SK-N-SH treated with all-trans-retinoic acid at 6 μM for 48 hours (cell line): ENCODE measurements at regions not wholly inside any gene's neighbourhood (a gene's known extent, or its start where the extent isn't known, plus 50 kb on each side); places are given as distances from the start of the nearest gene placed in this dataset.

Source experiments
- ATAC-seq: fragments of 200-7000 bp; cut with Tn5 transposase; 3 replicates; pipeline ENCODE4 v1.9.1; 2020; ENCODE audit warnings: mild to moderate bottlenecking, moderate library complexity
- ARNTL ChIP-seq: fragments of 450-650 bp; formaldehyde crosslinking; IDR thresholded peaks from 2 replicates; pipeline ENCODE4 v1.5.0; 2020; ENCODE audit warnings: low read depth, mild to moderate bottlenecking, moderate library complexity, borderline replicate concordance
- BACH2 ChIP-seq: fragments of 250-450 bp; sonication (Bioruptor Pico); IDR thresholded peaks from 2 replicates; pipeline ENCODE4 v1.9.0; 2021; ENCODE audit warnings: mild to moderate bottlenecking, borderline replicate concordance
- CSDC2 ChIP-seq: fragments of 250-450 bp; sonication (Bioruptor Pico); IDR thresholded peaks from 2 replicates; pipeline ENCODE4 v1.5.0; 2020; ENCODE audit warnings: mild to moderate bottlenecking, moderate library complexity
- GLIS3 ChIP-seq: fragments of 250-450 bp; sonication (Bioruptor Pico); IDR thresholded peaks from 2 replicates; pipeline ENCODE4 v1.5.0; 2020; ENCODE audit warnings: mild to moderate bottlenecking, moderate library complexity
- ISL1 ChIP-seq: fragments of 250-450 bp; sonication (Bioruptor Pico); IDR thresholded peaks from 2 replicates; pipeline ENCODE4 v2.1.2; 2022; ENCODE audit warnings: mild to moderate bottlenecking, moderate library complexity
- OSR1 ChIP-seq: fragments of 250-450 bp; sonication (Bioruptor Pico); IDR thresholded peaks from 2 replicates; pipeline ENCODE4 v1.8.0; 2022; ENCODE audit warnings: moderate library complexity, mild to moderate bottlenecking, inconsistent platforms
- PPARA ChIP-seq: fragments of 250-450 bp; sonication (Bioruptor Pico); IDR thresholded peaks from 2 replicates; pipeline ENCODE4 v1.5.0; 2020; ENCODE audit warnings: mild to moderate bottlenecking, borderline replicate concordance
- RARB ChIP-seq: fragments of 250-450 bp; sonication (Bioruptor Pico); IDR thresholded peaks from 2 replicates; pipeline ENCODE4 v1.8.0; 2021; ENCODE audit warnings: mild to moderate bottlenecking, moderate library complexity
- TCF4 ChIP-seq: fragments of 250-450 bp; sonication (Bioruptor Pico); IDR thresholded peaks from 2 replicates; pipeline ENCODE4 v1.8.0; 2021; ENCODE audit warnings: mild to moderate bottlenecking, moderate library complexity, borderline replicate concordance
- TOX ChIP-seq: fragments of 250-450 bp; sonication (Bioruptor Pico); IDR thresholded peaks from 2 replicates; pipeline ENCODE4 v1.8.0; 2021; ENCODE audit warnings: mild to moderate bottlenecking, moderate library complexity, borderline replicate concordance
- ZFP30 ChIP-seq: fragments of 450-650 bp; formaldehyde crosslinking; IDR thresholded peaks from 2 replicates; pipeline ENCODE4 v1.5.0; 2022; ENCODE audit warnings: mild to moderate bottlenecking, moderate library complexity
- ZNF565 ChIP-seq: fragments of 450-650 bp; formaldehyde crosslinking; conservative IDR thresholded peaks from 2 replicates; pipeline ENCODE4 v1.5.0; 2020; ENCODE audit warnings: low read depth, mild to moderate bottlenecking, moderate library complexity
- TF ChIP-seq, protein P1 (sequence below): fragments of 250-450 bp; sonication (Bioruptor Pico); IDR thresholded peaks from 2 replicates; pipeline ENCODE4 v1.8.0; 2020; ENCODE audit warnings: mild to moderate bottlenecking, moderate library complexity, borderline replicate concordance
- TF ChIP-seq, protein P2 (sequence below): fragments of 250-450 bp; sonication (Bioruptor Pico); IDR thresholded peaks from 2 replicates; pipeline ENCODE4 v1.8.0; 2021; ENCODE audit warnings: low read depth, mild to moderate bottlenecking, moderate library complexity, borderline replicate concordance
- TF ChIP-seq, protein P3 (sequence below): fragments of 250-450 bp; sonication (Bioruptor Pico); IDR thresholded peaks from 2 replicates; pipeline ENCODE4 v1.5.1; 2021; ENCODE audit warnings: mild to moderate bottlenecking, moderate library complexity
- TF ChIP-seq, protein P4 (sequence below): fragments of 250-450 bp; sonication (Bioruptor Pico); IDR thresholded peaks from 2 replicates; pipeline ENCODE4 v1.5.0; 2020; ENCODE audit warnings: mild to moderate bottlenecking, moderate library complexity

DNA sequence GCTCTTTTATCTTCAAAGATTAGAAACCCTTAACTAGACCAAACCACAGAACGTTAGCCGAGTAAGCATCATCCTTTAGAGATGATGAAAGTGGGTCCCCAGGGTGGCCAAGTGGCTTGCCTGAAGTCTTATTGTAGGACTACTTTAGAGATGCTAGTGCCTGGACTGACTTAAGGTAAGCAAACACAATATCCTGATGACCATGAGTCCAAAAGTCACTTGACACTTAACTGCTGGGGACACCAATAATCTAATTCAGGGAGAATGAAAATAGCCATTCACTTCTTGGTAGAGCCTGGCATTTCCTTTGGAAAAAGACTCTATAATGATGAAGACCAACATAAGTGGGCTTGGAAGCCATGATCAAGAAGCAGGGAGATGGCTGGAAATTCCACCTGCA is 225.3 kb upstream of the IRF2BP2 start:
- no peak for ATAC-seq
- TF ChIP-seq, protein P1, sequence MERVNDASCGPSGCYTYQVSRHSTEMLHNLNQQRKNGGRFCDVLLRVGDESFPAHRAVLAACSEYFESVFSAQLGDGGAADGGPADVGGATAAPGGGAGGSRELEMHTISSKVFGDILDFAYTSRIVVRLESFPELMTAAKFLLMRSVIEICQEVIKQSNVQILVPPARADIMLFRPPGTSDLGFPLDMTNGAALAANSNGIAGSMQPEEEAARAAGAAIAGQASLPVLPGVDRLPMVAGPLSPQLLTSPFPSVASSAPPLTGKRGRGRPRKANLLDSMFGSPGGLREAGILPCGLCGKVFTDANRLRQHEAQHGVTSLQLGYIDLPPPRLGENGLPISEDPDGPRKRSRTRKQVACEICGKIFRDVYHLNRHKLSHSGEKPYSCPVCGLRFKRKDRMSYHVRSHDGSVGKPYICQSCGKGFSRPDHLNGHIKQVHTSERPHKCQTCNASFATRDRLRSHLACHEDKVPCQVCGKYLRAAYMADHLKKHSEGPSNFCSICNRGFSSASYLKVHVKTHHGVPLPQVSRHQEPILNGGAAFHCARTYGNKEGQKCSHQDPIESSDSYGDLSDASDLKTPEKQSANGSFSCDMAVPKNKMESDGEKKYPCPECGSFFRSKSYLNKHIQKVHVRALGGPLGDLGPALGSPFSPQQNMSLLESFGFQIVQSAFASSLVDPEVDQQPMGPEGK (CRISPR knock-in tag): no peak

DNA sequence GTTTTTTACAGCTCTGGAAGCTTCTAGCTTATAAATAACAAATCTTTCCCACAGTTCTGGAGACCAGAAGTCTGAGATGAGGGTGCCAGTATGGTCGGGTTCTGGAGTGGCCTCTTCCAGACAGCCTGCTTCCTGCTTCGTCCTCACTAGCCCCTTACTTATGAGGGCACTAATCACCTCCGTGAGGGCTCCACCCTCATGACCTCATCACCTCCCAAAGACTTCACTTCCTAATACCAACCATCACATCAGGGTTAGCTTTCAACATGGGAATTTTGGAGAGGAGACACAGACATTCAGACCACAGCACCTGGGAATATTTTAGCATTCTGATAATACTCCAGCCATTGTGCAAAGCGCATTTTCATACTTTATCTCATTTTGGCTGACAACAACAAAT is 223.7 kb upstream of the IRF2BP2 start:
- no peak for TF ChIP-seq ISL1 (CRISPR knock-in tag)
- no peak for TF ChIP-seq GLIS3
- TF ChIP-seq, protein P2, sequence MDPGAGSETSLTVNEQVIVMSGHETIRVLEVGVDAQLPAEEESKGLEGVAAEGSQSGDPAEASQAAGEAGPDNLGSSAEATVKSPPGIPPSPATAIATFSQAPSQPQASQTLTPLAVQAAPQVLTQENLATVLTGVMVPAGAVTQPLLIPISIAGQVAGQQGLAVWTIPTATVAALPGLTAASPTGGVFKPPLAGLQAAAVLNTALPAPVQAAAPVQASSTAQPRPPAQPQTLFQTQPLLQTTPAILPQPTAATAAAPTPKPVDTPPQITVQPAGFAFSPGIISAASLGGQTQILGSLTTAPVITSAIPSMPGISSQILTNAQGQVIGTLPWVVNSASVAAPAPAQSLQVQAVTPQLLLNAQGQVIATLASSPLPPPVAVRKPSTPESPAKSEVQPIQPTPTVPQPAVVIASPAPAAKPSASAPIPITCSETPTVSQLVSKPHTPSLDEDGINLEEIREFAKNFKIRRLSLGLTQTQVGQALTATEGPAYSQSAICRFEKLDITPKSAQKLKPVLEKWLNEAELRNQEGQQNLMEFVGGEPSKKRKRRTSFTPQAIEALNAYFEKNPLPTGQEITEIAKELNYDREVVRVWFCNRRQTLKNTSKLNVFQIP (CRISPR knock-in tag): no peak
- TF ChIP-seq, protein P3, sequence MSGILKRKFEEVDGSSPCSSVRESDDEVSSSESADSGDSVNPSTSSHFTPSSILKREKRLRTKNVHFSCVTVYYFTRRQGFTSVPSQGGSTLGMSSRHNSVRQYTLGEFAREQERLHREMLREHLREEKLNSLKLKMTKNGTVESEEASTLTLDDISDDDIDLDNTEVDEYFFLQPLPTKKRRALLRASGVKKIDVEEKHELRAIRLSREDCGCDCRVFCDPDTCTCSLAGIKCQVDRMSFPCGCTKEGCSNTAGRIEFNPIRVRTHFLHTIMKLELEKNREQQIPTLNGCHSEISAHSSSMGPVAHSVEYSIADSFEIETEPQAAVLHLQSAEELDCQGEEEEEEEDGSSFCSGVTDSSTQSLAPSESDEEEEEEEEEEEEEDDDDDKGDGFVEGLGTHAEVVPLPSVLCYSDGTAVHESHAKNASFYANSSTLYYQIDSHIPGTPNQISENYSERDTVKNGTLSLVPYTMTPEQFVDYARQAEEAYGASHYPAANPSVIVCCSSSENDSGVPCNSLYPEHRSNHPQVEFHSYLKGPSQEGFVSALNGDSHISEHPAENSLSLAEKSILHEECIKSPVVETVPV (CRISPR knock-in tag): no peak
- no peak for TF ChIP-seq CSDC2
- ATAC-seq: no peak

DNA sequence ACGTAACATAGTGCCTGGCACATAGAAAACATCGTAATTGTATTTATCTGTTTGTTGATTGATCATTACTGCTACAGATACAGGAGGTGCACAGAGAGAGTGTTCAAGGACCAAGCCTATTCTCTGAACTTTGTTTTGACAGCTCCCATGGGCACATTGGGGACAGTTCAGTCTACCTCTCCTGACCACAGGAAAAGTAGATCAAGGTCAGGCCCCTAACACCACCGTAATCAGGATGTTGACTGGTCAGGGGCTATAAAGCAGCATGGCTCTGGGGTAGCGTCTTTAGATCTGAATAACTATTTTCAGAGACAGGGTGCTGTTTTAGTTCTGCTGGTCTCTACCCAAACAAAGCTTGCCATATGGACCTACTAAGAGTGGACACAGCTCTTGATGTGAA is 223.1 kb upstream of the IRF2BP2 start:
- TF ChIP-seq PPARA: no peak
- no peak for ATAC-seq

DNA sequence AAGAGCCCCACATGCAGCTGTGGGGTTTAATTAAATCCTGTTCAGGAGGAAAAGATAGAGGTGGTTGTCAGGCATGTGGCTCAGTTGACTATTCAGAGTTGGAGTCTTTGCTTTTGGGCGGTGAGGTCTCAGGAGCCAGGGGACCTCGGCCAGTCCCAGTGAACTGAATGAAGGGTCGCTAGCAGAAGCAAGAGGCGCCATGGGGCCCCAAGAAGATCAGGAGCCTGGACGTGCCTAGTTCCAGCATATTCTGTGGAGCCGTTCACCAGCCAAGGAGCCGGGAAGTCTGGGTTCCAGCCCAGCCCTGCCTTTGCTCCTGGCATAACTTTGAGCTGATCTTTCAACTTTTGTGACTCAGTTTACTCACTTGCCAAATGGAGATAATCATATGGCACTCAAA is 217.7 kb upstream of the IRF2BP2 start:
- no peak for TF ChIP-seq RARB
- no peak for TF ChIP-seq TCF4 (CRISPR knock-in tag)
- no peak for TF ChIP-seq BACH2 (CRISPR knock-in tag)
- no peak for TF ChIP-seq PPARA
- TF ChIP-seq, protein P1 (CRISPR knock-in tag): no peak
- TF ChIP-seq ISL1 (CRISPR knock-in tag): no peak
- no peak for TF ChIP-seq ZFP30
- TF ChIP-seq, protein P4, sequence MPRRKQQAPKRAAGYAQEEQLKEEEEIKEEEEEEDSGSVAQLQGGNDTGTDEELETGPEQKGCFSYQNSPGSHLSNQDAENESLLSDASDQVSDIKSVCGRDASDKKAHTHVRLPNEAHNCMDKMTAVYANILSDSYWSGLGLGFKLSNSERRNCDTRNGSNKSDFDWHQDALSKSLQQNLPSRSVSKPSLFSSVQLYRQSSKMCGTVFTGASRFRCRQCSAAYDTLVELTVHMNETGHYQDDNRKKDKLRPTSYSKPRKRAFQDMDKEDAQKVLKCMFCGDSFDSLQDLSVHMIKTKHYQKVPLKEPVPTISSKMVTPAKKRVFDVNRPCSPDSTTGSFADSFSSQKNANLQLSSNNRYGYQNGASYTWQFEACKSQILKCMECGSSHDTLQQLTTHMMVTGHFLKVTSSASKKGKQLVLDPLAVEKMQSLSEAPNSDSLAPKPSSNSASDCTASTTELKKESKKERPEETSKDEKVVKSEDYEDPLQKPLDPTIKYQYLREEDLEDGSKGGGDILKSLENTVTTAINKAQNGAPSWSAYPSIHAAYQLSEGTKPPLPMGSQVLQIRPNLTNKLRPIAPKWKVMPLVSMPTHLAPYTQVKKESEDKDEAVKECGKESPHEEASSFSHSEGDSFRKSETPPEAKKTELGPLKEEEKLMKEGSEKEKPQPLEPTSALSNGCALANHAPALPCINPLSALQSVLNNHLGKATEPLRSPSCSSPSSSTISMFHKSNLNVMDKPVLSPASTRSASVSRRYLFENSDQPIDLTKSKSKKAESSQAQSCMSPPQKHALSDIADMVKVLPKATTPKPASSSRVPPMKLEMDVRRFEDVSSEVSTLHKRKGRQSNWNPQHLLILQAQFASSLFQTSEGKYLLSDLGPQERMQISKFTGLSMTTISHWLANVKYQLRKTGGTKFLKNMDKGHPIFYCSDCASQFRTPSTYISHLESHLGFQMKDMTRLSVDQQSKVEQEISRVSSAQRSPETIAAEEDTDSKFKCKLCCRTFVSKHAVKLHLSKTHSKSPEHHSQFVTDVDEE (CRISPR knock-in tag): no peak
- TF ChIP-seq TOX (CRISPR knock-in tag): no peak
- TF ChIP-seq ARNTL (CRISPR knock-in tag): no peak
- no peak for TF ChIP-seq ZNF565 (CRISPR knock-in tag)
- TF ChIP-seq GLIS3: no peak
- no peak for TF ChIP-seq OSR1
- TF ChIP-seq, protein P3 (CRISPR knock-in tag): no peak
- TF ChIP-seq, all 23 proteins: peak for 0
- ATAC-seq: no peak
